HL-60 (cell line): ENCODE measurements at regions not wholly inside any gene's neighbourhood (a gene's known extent, or its start where the extent isn't known, plus 50 kb on each side); places are given as distances from the start of the nearest gene placed in this dataset.

ENCODE experiments used
- DNase-seq, 2 experiments: peaks; one replicate each; pipeline ENCODE4 v3.0.0-alpha.2; 2010 to 2020; ENCODE audit warnings: low read depth in 1 of 2, low spot score in 1 of 2
- H3K27ac ChIP-seq: fragments of 250-450 bp; sonication (Bioruptor Pico); replicated peaks from 2 replicates; pipeline ENCODE4 v1.5.1; 2020; ENCODE audit warnings: mild to moderate bottlenecking, moderate library complexity
- H3K27me3 ChIP-seq: fragments of 250-450 bp; sonication (Bioruptor Pico); 2 replicates; pipeline ENCODE4 v1.5.1; 2021; ENCODE audit warnings: mild to moderate bottlenecking, moderate library complexity; ENCODE audit not compliant: insufficient read depth, poor library complexity, severe bottlenecking
- H3K4me3 ChIP-seq: replicated peaks from 2 replicates; pipeline ENCODE4 v1.5.1; 2011; ENCODE audit warnings: mild to moderate bottlenecking, control low read depth, low read length; ENCODE audit not compliant: insufficient read depth
- GABPA ChIP-seq: IDR thresholded peaks from 2 replicates; pipeline ENCODE4 v1.6.1; 2012; ENCODE audit warnings: low read depth
- POLR2AphosphoS5 ChIP-seq: IDR thresholded peaks from 2 replicates; pipeline ENCODE4 v1.6.1; 2012; ENCODE audit warnings: low read depth
- REST ChIP-seq: IDR thresholded peaks from 2 replicates; pipeline ENCODE4 v1.6.1; 2012; ENCODE audit warnings: low read depth; ENCODE audit not compliant: insufficient replicate concordance
- SPI1 ChIP-seq: IDR thresholded peaks from 2 replicates; pipeline ENCODE4 v1.6.1; 2012; ENCODE audit warnings: low read depth, mild to moderate bottlenecking, borderline replicate concordance
- TF ChIP-seq, protein P1 (sequence below): IDR thresholded peaks from one replicate; pipeline ENCODE4 v1.5.1; 2011; ENCODE audit warnings: low read length, control low read depth, inconsistent platforms; ENCODE audit not compliant: insufficient read depth

GRCh38 chr17:69949496-69949895 is 125.5 kb upstream of the KCNJ16 start:
- no peak for DNase-seq
- Histone ChIP-seq H3K27me3 (no peaks in the 10 kb centered on the region), H3K27ac (no peak overlapping the region), H3K4me3 (no peak overlapping the region)
- TF ChIP-seq SPI1 (no peak), GABPA (no peak), REST (no peak), POLR2AphosphoS5 (no peak)
- TF ChIP-seq, protein P1, sequence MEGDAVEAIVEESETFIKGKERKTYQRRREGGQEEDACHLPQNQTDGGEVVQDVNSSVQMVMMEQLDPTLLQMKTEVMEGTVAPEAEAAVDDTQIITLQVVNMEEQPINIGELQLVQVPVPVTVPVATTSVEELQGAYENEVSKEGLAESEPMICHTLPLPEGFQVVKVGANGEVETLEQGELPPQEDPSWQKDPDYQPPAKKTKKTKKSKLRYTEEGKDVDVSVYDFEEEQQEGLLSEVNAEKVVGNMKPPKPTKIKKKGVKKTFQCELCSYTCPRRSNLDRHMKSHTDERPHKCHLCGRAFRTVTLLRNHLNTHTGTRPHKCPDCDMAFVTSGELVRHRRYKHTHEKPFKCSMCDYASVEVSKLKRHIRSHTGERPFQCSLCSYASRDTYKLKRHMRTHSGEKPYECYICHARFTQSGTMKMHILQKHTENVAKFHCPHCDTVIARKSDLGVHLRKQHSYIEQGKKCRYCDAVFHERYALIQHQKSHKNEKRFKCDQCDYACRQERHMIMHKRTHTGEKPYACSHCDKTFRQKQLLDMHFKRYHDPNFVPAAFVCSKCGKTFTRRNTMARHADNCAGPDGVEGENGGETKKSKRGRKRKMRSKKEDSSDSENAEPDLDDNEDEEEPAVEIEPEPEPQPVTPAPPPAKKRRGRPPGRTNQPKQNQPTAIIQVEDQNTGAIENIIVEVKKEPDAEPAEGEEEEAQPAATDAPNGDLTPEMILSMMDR: no peak

- no peaks in the 10 kb centered on the region for H3K27me3 ChIP-seq
- no peak overlapping the region for H3K4me3 ChIP-seq
- TF ChIP-seq REST (no peak), GABPA (no peak), POLR2AphosphoS5 (no peak), SPI1 (no peak)
- TF ChIP-seq, protein P1: no peak
- no peak for DNase-seq
- H3K27ac ChIP-seq: no peak overlapping the region
These were observed 124.9 kb upstream of the KCNJ16 start for GRCh38 chr17:69949973-69950695.

GRCh38 chr17:69950701-69951418 is 124.2 kb upstream of the KCNJ16 start:
- no peaks in the 10 kb centered on the region for H3K27me3 ChIP-seq
- H3K27ac ChIP-seq: no peak overlapping the region
- H3K4me3 ChIP-seq: no peak overlapping the region
- TF ChIP-seq, protein P1: no peak
- TF ChIP-seq REST (no peak), POLR2AphosphoS5 (no peak), GABPA (no peak), SPI1 (no peak)
- no peak for DNase-seq
